GM21825 (cell line): ENCODE measurements at regions not wholly inside any gene's neighbourhood (a gene's known extent, or its start where the extent isn't known, plus 50 kb on each side); places are given as distances from the start of the nearest gene placed in this dataset.
"Not testable (repeated sequence)": the region's sequence is repeated elsewhere in the genome, so short reads cannot be mapped to it uniquely, and the experiment has no call there.

Source experiments
- ATAC-seq: cut with Tn5 transposase; IDR thresholded peaks from one replicate; pipeline ENCODE4 v1.9.1; 2021; ENCODE audit warnings: mild to moderate bottlenecking, moderate library complexity; ENCODE audit not compliant: unreplicated experiment

- ATAC-seq, result no peak
Measured at GRCh38 chrX:3968749-3969148, 255.3 kb upstream of the PRKX start.

DNA sequence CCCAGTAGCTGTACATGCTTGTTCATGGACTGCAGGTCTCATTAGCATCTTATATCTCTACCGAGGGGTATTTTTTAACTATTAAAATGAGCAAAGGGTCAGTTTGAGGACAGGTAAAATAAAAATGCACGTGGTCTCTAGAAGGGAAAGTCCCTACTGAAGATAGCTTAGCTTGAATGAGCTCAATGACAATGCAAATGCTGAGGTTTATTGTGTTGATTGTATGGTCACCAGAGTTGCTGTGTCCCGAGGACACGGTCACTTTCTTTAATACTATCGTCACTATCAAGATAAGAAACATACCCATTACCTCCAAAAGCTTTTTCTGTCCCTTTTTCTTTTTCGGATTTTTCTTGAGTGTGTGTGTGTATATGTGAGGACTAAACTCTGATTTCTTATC, 250.5 kb upstream of the PRKX start:
- no peak for ATAC-seq

GRCh38 chrX:3962511-3963311, 249.3 kb upstream of the PRKX start:
- ATAC-seq, result no peak

GRCh38 chrX:3960952-3961351, 247.5 kb upstream of the PRKX start:
- no peak for ATAC-seq

DNA sequence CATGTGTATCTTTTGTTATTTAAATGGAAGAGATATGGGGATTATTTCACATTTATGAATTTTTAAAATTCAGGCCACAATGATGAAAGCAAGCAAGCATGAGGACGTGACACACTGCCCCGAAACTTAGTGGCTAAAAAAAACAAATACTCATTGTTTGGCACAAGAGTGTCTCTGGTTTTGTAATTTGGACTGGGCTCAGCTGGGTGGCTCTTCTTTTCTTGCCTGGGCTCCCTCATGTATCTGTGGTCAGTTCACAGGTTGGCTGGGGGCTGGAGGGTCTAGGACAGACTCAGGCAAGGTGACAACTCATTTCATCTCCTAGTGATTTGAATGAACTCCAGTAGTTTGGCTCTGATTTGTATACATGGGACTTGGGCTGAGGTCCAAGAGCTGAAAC, 238.4 kb upstream of the PRKX start:
- ATAC-seq, result no peak

DNA sequence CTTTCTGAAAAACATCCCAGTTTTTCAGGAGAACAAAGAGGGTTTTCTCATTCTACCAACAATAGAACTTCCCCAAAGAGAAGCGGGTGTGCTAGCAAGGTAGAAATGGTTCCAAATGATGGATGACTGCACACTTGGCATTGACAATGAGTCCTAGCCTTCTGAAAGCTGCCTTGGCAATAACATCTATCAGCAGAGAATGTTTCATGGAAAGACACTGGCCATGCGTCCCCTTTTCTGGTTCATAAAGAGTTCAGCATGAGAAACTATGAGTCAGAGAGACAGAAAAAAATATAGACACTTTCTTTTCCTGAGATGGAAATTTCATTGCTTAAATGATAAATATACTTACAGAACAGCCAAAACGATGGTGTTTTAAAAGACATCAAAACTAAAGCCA, 236.9 kb upstream of the PRKX start:
- no peak for ATAC-seq

GRCh38 chrX:3943965-3944364, 230.5 kb upstream of the PRKX start:
- ATAC-seq, result no peak

GRCh38 chrX:3940000-3940610, 226.7 kb upstream of the PRKX start:
- no peak for ATAC-seq

DNA sequence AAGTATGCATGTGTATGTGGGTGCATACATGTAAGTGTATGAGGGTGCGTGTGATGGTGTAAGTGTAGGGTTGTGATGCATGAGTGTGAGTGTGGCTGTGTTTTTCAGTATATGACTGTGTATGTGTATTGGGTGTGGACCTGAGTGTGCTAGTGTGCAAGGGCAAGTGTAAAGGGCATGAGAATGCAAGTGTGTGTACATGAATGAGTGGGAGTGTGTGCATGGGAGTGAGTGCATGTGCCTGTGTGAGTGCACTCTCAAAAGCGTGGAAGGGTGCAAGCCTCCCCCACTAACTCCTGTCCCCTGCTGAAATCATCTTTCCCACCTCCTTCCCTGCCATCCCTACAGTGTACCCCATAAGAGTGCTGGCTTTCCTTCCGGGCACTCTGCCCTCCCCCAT, 225.1 kb upstream of the PRKX start:
- ATAC-seq, result no peak

DNA sequence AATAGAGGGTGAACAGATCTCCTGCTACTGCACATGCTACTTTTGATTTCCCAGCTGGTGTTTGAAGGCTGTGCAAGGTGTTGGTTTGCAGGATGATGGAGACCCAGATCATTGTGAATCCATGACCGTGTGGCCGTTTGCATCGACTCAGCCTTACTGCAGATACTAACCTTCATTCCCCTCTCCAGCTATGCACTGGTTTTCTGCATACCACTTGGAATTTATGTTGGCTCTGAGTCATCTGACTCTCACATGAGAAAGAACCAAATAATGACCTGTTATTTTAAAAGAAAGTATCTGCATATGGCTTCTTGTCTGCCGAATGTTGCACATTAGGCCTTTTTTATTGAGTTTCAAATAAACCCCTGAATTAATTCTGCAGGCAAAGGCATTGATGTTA, 221.7 kb upstream of the PRKX start:
- ATAC-seq, result not testable (repeated sequence)

DNA sequence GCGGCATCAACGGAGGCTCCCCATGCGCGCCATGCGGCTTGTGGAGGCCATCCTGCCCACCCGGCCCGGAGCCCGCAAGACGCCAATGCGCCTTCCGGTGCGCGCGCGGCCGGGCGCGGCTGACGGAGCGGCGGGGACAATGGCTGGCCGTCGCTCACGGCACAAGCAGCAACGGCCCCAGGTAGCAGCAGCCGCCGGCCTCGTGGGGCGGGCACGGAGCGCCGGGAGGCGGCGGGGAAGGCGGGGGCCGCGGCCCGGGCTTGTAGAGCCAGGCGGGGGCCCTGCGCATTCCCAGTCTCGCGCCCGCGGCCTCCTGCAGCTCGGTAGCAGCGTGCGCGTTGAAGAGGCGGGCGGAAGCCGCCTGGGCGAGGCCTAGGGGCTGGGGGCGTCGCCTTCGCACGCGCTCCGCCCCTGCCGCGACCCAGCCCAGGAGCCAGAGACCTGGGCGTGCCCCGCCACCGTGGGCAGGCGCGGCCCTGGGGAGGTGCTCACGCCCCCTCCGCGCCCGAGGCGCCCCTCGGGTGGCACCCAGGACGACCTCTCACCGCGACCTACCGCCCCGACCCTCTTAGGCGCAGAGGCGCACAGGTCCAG, 207.1 kb upstream of the PRKX start:
- peak; percentile 99 for ATAC-seq

DNA sequence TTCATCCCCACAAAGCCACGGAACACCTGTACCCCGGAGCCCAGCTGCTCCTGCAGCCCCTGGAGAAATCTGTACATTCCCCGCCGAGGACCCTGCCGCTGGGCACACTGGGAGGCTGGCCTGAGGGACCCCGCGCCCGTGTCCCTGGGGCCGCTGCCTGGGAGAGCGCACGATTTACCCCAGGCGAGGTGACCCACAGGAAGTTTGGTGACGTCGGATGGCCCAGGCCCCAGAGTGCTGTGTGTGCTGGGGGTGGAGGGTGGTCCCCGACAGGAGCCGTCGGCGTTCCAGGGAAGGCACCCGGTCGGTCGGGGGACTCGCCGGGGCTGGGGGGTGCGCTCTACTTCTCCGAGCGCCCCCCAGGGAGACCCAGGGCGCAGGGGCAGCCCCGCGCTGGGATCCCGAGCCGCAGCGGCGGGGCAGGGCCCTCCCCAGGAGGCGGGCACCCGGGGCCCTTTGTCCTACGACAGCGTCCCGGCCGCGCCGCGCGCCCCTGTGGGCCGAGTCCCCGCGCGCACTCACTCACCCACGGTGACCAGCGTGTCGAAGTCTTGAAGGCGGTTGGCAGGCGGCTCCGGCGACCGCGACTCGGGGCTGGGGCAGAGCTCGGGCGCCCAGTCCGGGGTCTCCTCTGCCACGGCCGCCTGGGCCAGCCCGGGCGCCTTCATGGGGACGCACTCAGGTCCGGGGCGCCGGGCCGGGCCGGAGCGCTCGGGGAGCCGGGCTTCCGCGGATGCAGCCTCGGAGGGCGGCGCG, 206.4 kb upstream of the PRKX start:
- peak; percentile 44 for ATAC-seq

DNA sequence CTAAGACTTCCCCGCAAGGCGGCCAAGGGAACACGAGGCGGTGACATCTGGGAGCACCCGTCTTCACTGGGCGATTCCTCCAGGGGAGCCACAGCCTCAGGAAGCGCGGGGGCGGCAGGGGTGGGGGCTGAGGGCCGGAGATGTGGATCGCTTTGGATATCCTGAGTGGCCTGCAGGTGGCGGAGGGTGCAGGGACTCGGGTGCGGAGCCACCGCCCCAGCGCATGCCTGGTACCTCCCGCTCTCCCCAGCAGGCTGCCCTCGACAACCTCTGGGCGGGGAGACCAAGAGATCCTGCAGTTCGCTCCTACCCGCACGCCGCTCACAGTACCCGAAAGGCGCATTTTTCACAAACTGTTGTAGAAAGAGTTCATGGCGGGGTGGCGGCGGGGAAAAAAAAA, 201.4 kb upstream of the PRKX start:
- not testable (repeated sequence) for ATAC-seq

DNA sequence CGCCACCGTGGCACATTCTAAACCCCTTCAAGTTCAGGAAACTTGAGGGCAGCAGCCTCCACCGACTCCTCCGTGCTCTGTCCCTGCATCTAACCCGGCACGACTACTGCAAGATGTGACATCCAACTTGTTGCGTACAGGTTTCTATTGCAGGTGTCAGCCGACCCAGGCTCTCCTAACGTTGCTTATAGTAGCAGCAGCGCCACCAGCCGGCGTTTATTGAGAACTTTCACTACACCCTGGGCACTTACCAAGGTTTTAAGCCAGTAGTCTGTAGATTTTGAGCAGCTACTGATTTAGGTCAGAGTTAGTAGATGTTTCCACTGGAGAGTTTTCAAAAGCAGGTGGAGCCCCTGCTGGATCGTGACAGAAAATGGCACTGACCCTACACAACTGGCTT, 200.6 kb upstream of the PRKX start:
- not testable (repeated sequence) for ATAC-seq

- ATAC-seq, result not testable (repeated sequence)
Measured at GRCh38 chrX:3911012-3911411, 197.6 kb upstream of the PRKX start.

GRCh38 chrX:3910611-3911010, 197.2 kb upstream of the PRKX start:
- ATAC-seq, result not testable (repeated sequence)

GRCh38 chrX:3905522-3906258, 192.2 kb upstream of the PRKX start:
- ATAC-seq, result not testable (repeated sequence)

- not testable (repeated sequence) for ATAC-seq
Measured at GRCh38 chrX:3902222-3902621, 188.8 kb upstream of the PRKX start.

DNA sequence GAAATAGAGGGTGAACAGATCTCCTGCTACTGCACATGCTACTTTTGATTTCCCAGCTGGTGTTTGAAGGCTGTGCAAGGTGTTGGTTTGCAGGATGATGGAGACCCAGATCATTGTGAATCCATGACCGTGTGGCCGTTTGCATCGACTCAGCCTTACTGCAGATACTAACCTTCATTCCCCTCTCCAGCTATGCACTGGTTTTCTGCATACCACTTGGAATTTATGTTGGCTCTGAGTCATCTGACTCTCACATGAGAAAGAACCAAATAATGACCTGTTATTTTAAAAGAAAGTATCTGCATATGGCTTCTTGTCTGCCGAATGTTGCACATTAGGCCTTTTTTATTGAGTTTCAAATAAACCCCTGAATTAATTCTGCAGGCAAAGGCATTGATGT, 183.3 kb upstream of the PRKX start:
- ATAC-seq, result not testable (repeated sequence)

GRCh38 chrX:3882553-3882920, 169.1 kb upstream of the PRKX start:
- not testable (repeated sequence) for ATAC-seq
